ENCODE measurements at regions not wholly inside any gene's neighbourhood (a gene's known extent, or its start where the extent isn't known, plus 50 kb on each side); places are given as distances from the start of the nearest gene placed in this dataset.
A peak's percentile ranks its signal among the peaks of the same experiment; 100 is the strongest.

GRCh38 chr6:14288910-14289309 is 171.3 kb downstream of the CD83 start:
- DNase-seq (ENCODE audit: low read depth in 2 of 2), result peak in 1 of 2 donors; percentile 29
- Histone ChIP-seq H3K79me2 (ENCODE audit: control insufficient read depth, insufficient read depth, low read length) (no peaks in the 10 kb centered on the region), H3K4me2 (ENCODE audit: extremely low read depth, insufficient read depth, low read length) (no peak overlapping the region), H3K9me3 (ENCODE audit: control insufficient read depth, insufficient read depth, low read depth, low read length) (no peaks in the 10 kb centered on the region), H2AFZ (ENCODE audit: low read length) (no peak overlapping the region), H4K20me1 (ENCODE audit: control insufficient read depth, extremely low read depth, insufficient read depth, low read length) (no peaks in the 10 kb centered on the region), H3K27me3 (ENCODE audit: control insufficient read depth, insufficient read depth, low read length) (no peaks in the 10 kb centered on the region), H3K36me3 (ENCODE audit: control insufficient read depth, insufficient read depth, low read length) (no peaks in the 10 kb centered on the region), H3K4me3 (replicated peaks in 1 of 4; ENCODE audit: control extremely low read depth in 1 of 4, insufficient read depth in 1 of 4, low read depth in 3 of 4, low read length in 4 of 4) (no peak overlapping the region), H3K9ac (ENCODE audit: insufficient read depth, low read length) (no peak overlapping the region), H3K4me1 (ENCODE audit: control insufficient read depth, extremely low read depth, insufficient read depth, low read length) (peaks cover 8% of the 10 kb centered on the region), H3K27ac (ENCODE audit: insufficient read depth, low read length) (no peak overlapping the region)
- no peak for TF ChIP-seq EZH2 (IDR thresholded peaks at IDR 0.05; ENCODE audit: low read length, missing control alignments)
- no peak for TF ChIP-seq CTCF (conservative IDR thresholded peaks at IDR 0.05 in 1 of 2, IDR thresholded peaks at IDR 0.05 in 1 of 2; ENCODE audit: low read depth in 1 of 2, low read length in 2 of 2)

GRCh38 chr6:14290041-14290771 is 172.6 kb downstream of the CD83 start:
- Histone ChIP-seq H3K79me2 (ENCODE audit: control insufficient read depth, insufficient read depth, low read length) (no peaks in the 10 kb centered on the region), H3K27ac (ENCODE audit: insufficient read depth, low read length) (no peak overlapping the region), H3K4me1 (ENCODE audit: control insufficient read depth, extremely low read depth, insufficient read depth, low read length) (peaks cover 8% of the 10 kb centered on the region), H3K9ac (ENCODE audit: insufficient read depth, low read length) (no peak overlapping the region), H3K36me3 (ENCODE audit: control insufficient read depth, insufficient read depth, low read length) (no peaks in the 10 kb centered on the region), H2AFZ (ENCODE audit: low read length) (no peak overlapping the region), H3K4me3 (replicated peaks in 1 of 4; ENCODE audit: control extremely low read depth in 1 of 4, insufficient read depth in 1 of 4, low read depth in 3 of 4, low read length in 4 of 4) (no peak overlapping the region), H3K4me2 (ENCODE audit: extremely low read depth, insufficient read depth, low read length) (no peak overlapping the region), H3K9me3 (ENCODE audit: control insufficient read depth, insufficient read depth, low read depth, low read length) (no peaks in the 10 kb centered on the region), H3K27me3 (ENCODE audit: control insufficient read depth, insufficient read depth, low read length) (no peaks in the 10 kb centered on the region), H4K20me1 (ENCODE audit: control insufficient read depth, extremely low read depth, insufficient read depth, low read length) (no peaks in the 10 kb centered on the region)
- TF ChIP-seq EZH2 (IDR thresholded peaks at IDR 0.05; ENCODE audit: low read length, missing control alignments) (no peak), CTCF (conservative IDR thresholded peaks at IDR 0.05 in 1 of 2, IDR thresholded peaks at IDR 0.05 in 1 of 2; ENCODE audit: low read depth in 1 of 2, low read length in 2 of 2) (no peak)
- no peak for DNase-seq (ENCODE audit: low read depth in 2 of 2)

GRCh38 chr6:14290772-14291330 is 173.3 kb downstream of the CD83 start:
- Histone ChIP-seq H3K36me3 (ENCODE audit: control insufficient read depth, insufficient read depth, low read length) (no peaks in the 10 kb centered on the region), H4K20me1 (ENCODE audit: control insufficient read depth, extremely low read depth, insufficient read depth, low read length) (no peaks in the 10 kb centered on the region), H3K27me3 (ENCODE audit: control insufficient read depth, insufficient read depth, low read length) (no peaks in the 10 kb centered on the region), H3K4me1 (ENCODE audit: control insufficient read depth, extremely low read depth, insufficient read depth, low read length) (peaks cover 8% of the 10 kb centered on the region), H3K27ac (ENCODE audit: insufficient read depth, low read length) (no peak overlapping the region), H3K4me3 (replicated peaks in 1 of 4; ENCODE audit: control extremely low read depth in 1 of 4, insufficient read depth in 1 of 4, low read depth in 3 of 4, low read length in 4 of 4) (no peak overlapping the region), H3K79me2 (ENCODE audit: control insufficient read depth, insufficient read depth, low read length) (no peaks in the 10 kb centered on the region), H3K4me2 (ENCODE audit: extremely low read depth, insufficient read depth, low read length) (no peak overlapping the region), H3K9ac (ENCODE audit: insufficient read depth, low read length) (no peak overlapping the region), H2AFZ (ENCODE audit: low read length) (no peak overlapping the region), H3K9me3 (ENCODE audit: control insufficient read depth, insufficient read depth, low read depth, low read length) (no peaks in the 10 kb centered on the region)
- TF ChIP-seq EZH2 (IDR thresholded peaks at IDR 0.05; ENCODE audit: low read length, missing control alignments) (no peak), CTCF (conservative IDR thresholded peaks at IDR 0.05 in 1 of 2, IDR thresholded peaks at IDR 0.05 in 1 of 2; ENCODE audit: low read depth in 1 of 2, low read length in 2 of 2) (no peak)
- DNase-seq (ENCODE audit: low read depth in 2 of 2), result no peak
